ENCODE measurements at regions not wholly inside any gene's neighbourhood (a gene's known extent, or its start where the extent isn't known, plus 50 kb on each side); places are given as distances from the start of the nearest gene placed in this dataset.
A peak's percentile ranks its signal among the peaks of the same experiment; 100 is the strongest.
"Not testable (repeated sequence)": the region's sequence is repeated elsewhere in the genome, so short reads cannot be mapped to it uniquely, and the experiment has no call there.

DNA sequence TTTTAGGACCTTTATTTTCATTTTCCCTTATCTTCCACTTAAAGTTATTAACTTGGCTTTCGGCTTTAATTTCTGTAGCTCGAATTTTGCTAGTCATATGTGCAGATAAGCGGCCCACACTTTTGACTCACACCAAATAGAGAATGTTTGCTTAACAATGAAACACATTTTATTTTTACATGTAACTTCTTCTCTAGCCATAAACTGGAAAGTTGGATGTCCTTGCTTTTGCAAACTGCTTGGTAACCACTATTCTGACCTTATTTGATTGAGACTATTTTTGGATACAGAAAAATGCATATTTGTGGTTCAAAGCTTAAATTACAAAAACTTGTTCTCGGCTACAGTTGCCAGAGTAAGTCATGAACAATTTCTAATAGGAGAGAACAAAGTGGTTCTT, 600.0 kb downstream of the KCTD12 start:
- Histone ChIP-seq H3K9me3 (ENCODE audit: insufficient read depth, low read depth, low read length) (peaks cover 2% of the 10 kb centered on the region), H2AFZ (ENCODE audit: insufficient read depth, low read length, poor library complexity) (no peak overlapping the region), H3K23ac (ENCODE audit: low read length) (no peak overlapping the region), H3K79me2 (ENCODE audit: control insufficient read depth, insufficient read depth, low read length, poor library complexity) (no peaks in the 10 kb centered on the region), H3K18ac (ENCODE audit: low read length) (no peak overlapping the region), H3K9ac (ENCODE audit: low read length) (no peak overlapping the region), H3K14ac (ENCODE audit: low read length) (no peak overlapping the region), H2BK12ac (ENCODE audit: low read length) (no peak overlapping the region), H3K4ac (ENCODE audit: low read depth, low read length) (no peak overlapping the region), H2AK5ac (ENCODE audit: low read length) (no peak overlapping the region), H3K27me3 (ENCODE audit: insufficient read depth, low read length) (no peaks in the 10 kb centered on the region), H3K4me2 (ENCODE audit: low read length) (no peak overlapping the region), H3K36me3 (ENCODE audit: control insufficient read depth in 1 of 2, insufficient read depth in 2 of 2, low read length in 2 of 2) (no peaks in the 10 kb centered on the region), H4K12ac (ENCODE audit: low read depth, low read length) (no peak overlapping the region), H4K91ac (ENCODE audit: low read depth, low read length) (no peak overlapping the region), H3K27ac (ENCODE audit: low read depth, low read length) (no peak overlapping the region), H3K79me1 (ENCODE audit: low read length) (no peaks in the 10 kb centered on the region), H2BK5ac (ENCODE audit: low read depth, low read length, poor library complexity) (no peak overlapping the region), H2BK120ac (ENCODE audit: insufficient read depth, low read length, poor library complexity) (no peak overlapping the region), H3K4me1 (ENCODE audit: control insufficient read depth in 1 of 2, insufficient read depth in 2 of 2, low read length in 2 of 2) (no peaks in the 10 kb centered on the region), H4K8ac (ENCODE audit: low read depth, low read length) (no peak overlapping the region), H3K4me3 (ENCODE audit: low read depth, low read length) (no peak overlapping the region)
- no peak for DNase-seq
- WGBS (ENCODE audit: extremely low coverage, insufficient coverage, insufficient read length), result no CpG with 5 or more reads among the region's 4 CpGs

DNA sequence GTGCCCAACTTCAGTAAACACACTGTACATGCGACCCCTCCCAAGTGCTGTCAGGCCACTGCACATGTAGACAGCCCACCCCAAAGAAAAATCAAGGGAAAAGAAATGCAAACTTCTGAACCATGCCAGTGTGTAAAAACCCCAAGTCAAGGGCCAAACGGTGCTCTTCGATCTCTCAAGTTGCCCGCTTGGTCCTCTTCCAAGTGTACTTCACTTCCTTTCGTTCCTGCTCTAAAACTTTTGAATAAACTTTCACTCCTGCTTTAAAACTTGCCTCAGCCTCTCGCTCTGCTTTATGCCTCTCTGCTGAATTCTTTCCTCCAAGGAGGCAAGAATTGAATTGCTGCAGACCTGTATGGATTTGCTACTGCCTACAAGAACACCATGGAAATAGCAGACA, 600.7 kb downstream of the KCTD12 start:
- no peak overlapping the region for H2BK5ac ChIP-seq (ENCODE audit: low read depth, low read length, poor library complexity)
- no peak overlapping the region for H4K12ac ChIP-seq (ENCODE audit: low read depth, low read length)
- no peak overlapping the region for H3K23ac ChIP-seq (ENCODE audit: low read length)
- no peaks in the 10 kb centered on the region for H3K36me3 ChIP-seq (ENCODE audit: control insufficient read depth in 1 of 2, insufficient read depth in 2 of 2, low read length in 2 of 2)
- H3K79me1 ChIP-seq (ENCODE audit: low read length), result no peaks in the 10 kb centered on the region
- H3K27ac ChIP-seq (ENCODE audit: low read depth, low read length), result no peak overlapping the region
- H3K4me3 ChIP-seq (ENCODE audit: low read depth, low read length), result no peak overlapping the region
- H4K8ac ChIP-seq (ENCODE audit: low read depth, low read length), result no peak overlapping the region
- no peak overlapping the region for H3K14ac ChIP-seq (ENCODE audit: low read length)
- no peak overlapping the region for H2BK120ac ChIP-seq (ENCODE audit: insufficient read depth, low read length, poor library complexity)
- H3K4ac ChIP-seq (ENCODE audit: low read depth, low read length), result no peak overlapping the region
- no CpG with 5 or more reads among the region's 6 CpGs for WGBS (ENCODE audit: extremely low coverage, insufficient coverage, insufficient read length)
- no peaks in the 10 kb centered on the region for H3K27me3 ChIP-seq (ENCODE audit: insufficient read depth, low read length)
- no peak overlapping the region for H3K4me2 ChIP-seq (ENCODE audit: low read length)
- H4K91ac ChIP-seq (ENCODE audit: low read depth, low read length), result no peak overlapping the region
- no peak overlapping the region for H3K18ac ChIP-seq (ENCODE audit: low read length)
- H3K9ac ChIP-seq (ENCODE audit: low read length), result no peak overlapping the region
- no peaks in the 10 kb centered on the region for H3K4me1 ChIP-seq (ENCODE audit: control insufficient read depth in 1 of 2, insufficient read depth in 2 of 2, low read length in 2 of 2)
- DNase-seq, result no peak
- peaks cover 2% of the 10 kb centered on the region for H3K9me3 ChIP-seq (ENCODE audit: insufficient read depth, low read depth, low read length)
- no peaks in the 10 kb centered on the region for H3K79me2 ChIP-seq (ENCODE audit: control insufficient read depth, insufficient read depth, low read length, poor library complexity)
- H2BK12ac ChIP-seq (ENCODE audit: low read length), result no peak overlapping the region
- no peak overlapping the region for H2AFZ ChIP-seq (ENCODE audit: insufficient read depth, low read length, poor library complexity)
- H2AK5ac ChIP-seq (ENCODE audit: low read length), result no peak overlapping the region

DNA sequence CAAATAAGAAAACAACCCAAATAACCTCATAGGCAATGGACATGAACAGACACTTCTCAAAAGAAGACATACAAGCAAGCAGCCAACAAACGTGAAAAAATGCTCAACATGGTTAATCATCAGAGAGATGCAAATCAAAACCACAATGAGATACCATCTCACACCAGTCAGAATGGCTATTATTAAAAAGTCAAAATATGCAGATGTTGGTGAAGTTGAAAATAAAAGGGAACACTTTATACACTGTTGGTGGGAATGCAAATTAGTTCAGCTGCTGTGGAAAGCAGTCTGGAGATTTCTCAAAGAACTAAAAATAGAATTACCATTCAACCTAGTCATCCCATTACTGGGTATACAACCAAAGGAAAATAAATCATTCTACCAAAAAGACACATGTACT, 606.4 kb downstream of the KCTD12 start:
- not testable (repeated sequence) for H2BK12ac ChIP-seq (ENCODE audit: low read length); H3K36me3 ChIP-seq (ENCODE audit: control insufficient read depth in 1 of 2, insufficient read depth in 2 of 2, low read length in 2 of 2); H2BK120ac ChIP-seq (ENCODE audit: insufficient read depth, low read length, poor library complexity); H3K9me3 ChIP-seq (ENCODE audit: insufficient read depth, low read depth, low read length); H3K23ac ChIP-seq (ENCODE audit: low read length); H3K18ac ChIP-seq (ENCODE audit: low read length); H3K27me3 ChIP-seq (ENCODE audit: insufficient read depth, low read length); H2BK5ac ChIP-seq (ENCODE audit: low read depth, low read length, poor library complexity); H3K4ac ChIP-seq (ENCODE audit: low read depth, low read length); H3K79me2 ChIP-seq (ENCODE audit: control insufficient read depth, insufficient read depth, low read length, poor library complexity); H4K91ac ChIP-seq (ENCODE audit: low read depth, low read length); H4K12ac ChIP-seq (ENCODE audit: low read depth, low read length); DNase-seq; H2AFZ ChIP-seq (ENCODE audit: insufficient read depth, low read length, poor library complexity); H3K4me1 ChIP-seq (ENCODE audit: control insufficient read depth in 1 of 2, insufficient read depth in 2 of 2, low read length in 2 of 2); H3K79me1 ChIP-seq (ENCODE audit: low read length); H4K8ac ChIP-seq (ENCODE audit: low read depth, low read length); H3K14ac ChIP-seq (ENCODE audit: low read length); H3K27ac ChIP-seq (ENCODE audit: low read depth, low read length); H3K9ac ChIP-seq (ENCODE audit: low read length); H2AK5ac ChIP-seq (ENCODE audit: low read length); H3K4me3 ChIP-seq (ENCODE audit: low read depth, low read length); H3K4me2 ChIP-seq (ENCODE audit: low read length)
- WGBS (ENCODE audit: extremely low coverage, insufficient coverage, insufficient read length), result no CpG with 5 or more reads among the region's 1 CpG

DNA sequence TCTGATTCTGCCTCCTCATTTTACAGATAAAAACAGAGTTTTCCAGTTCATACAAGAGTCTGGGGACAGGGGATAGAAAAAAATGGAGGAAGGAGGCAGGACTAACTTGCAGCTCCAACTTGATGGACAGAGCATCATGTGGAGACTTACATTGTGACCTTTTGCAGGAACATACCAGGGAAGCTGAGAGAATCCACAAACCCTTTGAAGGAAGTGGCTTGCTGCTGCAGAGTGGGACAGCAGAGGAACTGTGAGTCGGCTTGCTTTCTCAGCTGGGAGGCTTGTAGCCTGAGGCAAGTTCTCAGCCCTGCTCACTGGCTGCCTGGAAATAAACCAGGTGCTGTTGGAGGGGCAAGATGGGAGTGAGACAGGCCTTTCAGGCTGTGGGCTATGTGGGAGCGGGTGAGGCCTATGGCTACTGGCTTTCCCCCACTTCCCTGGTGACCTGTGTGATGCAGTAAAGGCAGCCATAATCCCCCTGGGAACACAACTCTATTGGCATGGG, 614.4 kb downstream of the KCTD12 start:
- Histone ChIP-seq H3K23ac (ENCODE audit: low read length) (no peak overlapping the region), H2BK5ac (ENCODE audit: low read depth, low read length, poor library complexity) (peak overlapping the region; percentile 38), H4K8ac (ENCODE audit: low read depth, low read length) (peak overlapping the region; percentile 49), H3K27me3 (ENCODE audit: insufficient read depth, low read length) (no peaks in the 10 kb centered on the region), H3K4me3 (ENCODE audit: low read depth, low read length) (no peak overlapping the region), H3K14ac (ENCODE audit: low read length) (no peak overlapping the region), H3K79me1 (ENCODE audit: low read length) (peaks cover 4% of the 10 kb centered on the region), H3K79me2 (ENCODE audit: control insufficient read depth, insufficient read depth, low read length, poor library complexity) (no peaks in the 10 kb centered on the region), H2BK120ac (ENCODE audit: insufficient read depth, low read length, poor library complexity) (peak overlapping the region; percentile 49), H3K4ac (ENCODE audit: low read depth, low read length) (no peak overlapping the region), H3K9me3 (ENCODE audit: insufficient read depth, low read depth, low read length) (no peaks in the 10 kb centered on the region), H3K18ac (ENCODE audit: low read length) (no peak overlapping the region), H3K36me3 (ENCODE audit: control insufficient read depth in 1 of 2, insufficient read depth in 2 of 2, low read length in 2 of 2) (no peaks in the 10 kb centered on the region), H2AFZ (ENCODE audit: insufficient read depth, low read length, poor library complexity) (no peak overlapping the region), H2AK5ac (ENCODE audit: low read length) (no peak overlapping the region), H2BK12ac (ENCODE audit: low read length) (peak overlapping the region; percentile 38), H3K27ac (ENCODE audit: low read depth, low read length) (peak overlapping the region; percentile 68), H3K4me2 (ENCODE audit: low read length) (no peak overlapping the region), H3K4me1 (ENCODE audit: control insufficient read depth in 1 of 2, insufficient read depth in 2 of 2, low read length in 2 of 2) (peaks cover 3% of the 10 kb centered on the region in 2 experiments), H4K91ac (ENCODE audit: low read depth, low read length) (peak overlapping the region; percentile 50), H3K9ac (ENCODE audit: low read length) (no peak overlapping the region), H4K12ac (ENCODE audit: low read depth, low read length) (no peak overlapping the region)
- no CpG with 5 or more reads among the region's 2 CpGs for WGBS (ENCODE audit: extremely low coverage, insufficient coverage, insufficient read length)
- DNase-seq, result peak in 1 of 2 donors; percentile 12

Data from trophoblast cell (in vitro differentiated cells and primary cell).